Endometrium (tissue), 2 donors: ENCODE measurements at regions not wholly inside any gene's neighbourhood (a gene's known extent, or its start where the extent isn't known, plus 50 kb on each side); places are given as distances from the start of the nearest gene placed in this dataset.
"Not testable (repeated sequence)": the region's sequence is repeated elsewhere in the genome, so short reads cannot be mapped to it uniquely, and the experiment has no call there.

Experiments used
- FAIRE-seq: peaks from 2 replicates; lab custom pipeline; 2012; peaks lifted over from hg19 to GRCh38; lab: Jason Lieb, UNC
- donor health status: control.
- donor health status: control.

- no peak for FAIRE-seq
Observed at GRCh38 chr1:178020968-178021640, 51.2 kb upstream of the SEC16B start.

- FAIRE-seq = no peak
Observed at GRCh38 chr1:178021950-178022349, 52.1 kb upstream of the SEC16B start.

GRCh38 chr1:178023181-178023618 is 53.3 kb upstream of the SEC16B start:
- no peak for FAIRE-seq

GRCh38 chr1:178024504-178024903 is 54.6 kb upstream of the SEC16B start:
- no peak for FAIRE-seq

- no peak for FAIRE-seq
Observed at GRCh38 chr1:178025613-178026356, 55.9 kb upstream of the SEC16B start.

GRCh38 chr1:178028841-178029481 is 59.1 kb upstream of the SEC16B start:
- FAIRE-seq = no peak

- FAIRE-seq = no peak
Observed at GRCh38 chr1:178030467-178030866, 60.6 kb upstream of the SEC16B start.

- FAIRE-seq = peak; percentile 15
Observed at GRCh38 chr1:178031856-178032320, 62.0 kb upstream of the RASAL2 start.

- FAIRE-seq = no peak
Observed at GRCh38 chr1:178033019-178033418, 60.9 kb upstream of the RASAL2 start.

- FAIRE-seq = no peak
Observed at GRCh38 chr1:178034676-178035075, 59.2 kb upstream of the RASAL2 start.

- no peak for FAIRE-seq
Observed at GRCh38 chr1:178036090-178036489, 57.8 kb upstream of the RASAL2 start.

GRCh38 chr1:178037510-178038253 is 56.2 kb upstream of the RASAL2 start:
- FAIRE-seq = no peak

- no peak for FAIRE-seq
Observed at GRCh38 chr1:178038372-178038771, 55.5 kb upstream of the RASAL2 start.

- no peak for FAIRE-seq
Observed at GRCh38 chr1:178039891-178040290, 54.0 kb upstream of the RASAL2 start.

GRCh38 chr1:178043940-178044339 is 50.0 kb upstream of the RASAL2 start:
- FAIRE-seq = not testable (repeated sequence)
